ENCODE measurements at regions not wholly inside any gene's neighbourhood (a gene's known extent, or its start where the extent isn't known, plus 50 kb on each side); places are given as distances from the start of the nearest gene placed in this dataset.

DNA sequence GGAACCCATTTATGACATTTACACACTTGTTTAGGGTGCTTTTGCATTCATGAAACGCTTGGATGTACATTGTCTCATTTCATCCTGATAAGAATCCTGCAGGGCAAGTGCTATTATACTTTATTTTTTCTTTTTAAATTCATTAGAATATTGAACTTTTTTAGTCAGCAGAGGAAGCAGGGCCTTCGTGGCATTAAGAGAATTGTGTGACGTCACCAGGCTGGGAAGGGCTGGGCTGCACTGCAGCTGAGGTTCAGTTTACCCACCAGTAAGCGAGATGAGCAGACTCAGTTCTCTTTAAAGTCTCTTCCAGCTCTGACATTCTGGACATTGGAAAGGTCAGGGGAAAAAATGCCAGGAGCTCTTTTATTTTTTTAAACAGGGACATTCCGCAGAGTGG lies 159.0 kb downstream of the MRM1 start:
- no peak overlapping the region for H3K4me3 ChIP-seq (ENCODE audit: control insufficient read depth, low read depth, low read length)
- no peak for DNase-seq (ENCODE audit: low read depth)
- no peak for TF ChIP-seq CTCF (conservative IDR thresholded peaks at IDR 0.05; ENCODE audit: control insufficient read depth, insufficient read depth, low read depth, low read length)

DNA sequence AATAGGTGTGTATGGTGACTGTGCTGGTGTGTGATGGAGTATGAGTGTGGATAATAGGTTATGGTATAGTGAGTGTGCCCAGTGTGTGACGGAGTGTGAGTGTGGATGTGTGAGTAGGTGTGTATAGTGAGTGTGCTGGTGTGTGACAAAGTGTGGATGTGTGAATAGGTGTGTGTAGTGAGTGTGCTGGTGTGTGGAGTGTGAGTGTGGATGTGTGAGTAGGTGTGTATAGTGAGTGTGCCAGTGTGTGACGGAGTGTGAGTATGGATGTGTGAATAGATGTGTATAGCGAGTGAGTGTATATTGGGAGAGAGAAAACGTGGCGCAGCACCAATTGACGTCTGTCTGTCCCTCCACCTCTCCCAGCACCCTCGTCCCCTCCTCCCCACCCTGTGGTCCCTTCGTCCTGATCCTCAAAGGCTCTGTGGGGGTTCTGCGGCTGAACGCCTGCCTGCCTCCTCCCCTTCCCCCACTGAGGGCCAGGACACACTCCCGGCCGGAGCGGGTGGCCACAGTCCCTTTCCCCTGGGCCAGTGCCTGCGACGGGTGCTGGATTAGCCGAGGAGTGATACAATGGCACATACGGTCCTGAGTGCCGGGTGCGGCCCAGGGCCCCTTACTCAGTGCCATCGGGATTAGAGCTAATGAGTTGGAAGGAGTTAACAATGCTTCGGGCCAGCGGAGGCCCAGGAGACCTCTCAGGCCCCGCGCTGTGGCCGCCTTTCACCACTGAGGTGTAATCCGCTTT lies 160.0 kb downstream of the MRM1 start:
- no peak overlapping the region for H3K4me3 ChIP-seq (ENCODE audit: control insufficient read depth, low read depth, low read length)
- TF ChIP-seq CTCF (conservative IDR thresholded peaks at IDR 0.05; ENCODE audit: control insufficient read depth, insufficient read depth, low read depth, low read length) = no peak
- no peak for DNase-seq (ENCODE audit: low read depth)

GRCh38 chr17:36765436-36766043 lies 164.2 kb downstream of the MRM1 start:
- H3K4me3 ChIP-seq (ENCODE audit: control insufficient read depth, low read depth, low read length) = no peak overlapping the region
- no peak for DNase-seq (ENCODE audit: low read depth)
- no peak for TF ChIP-seq CTCF (conservative IDR thresholded peaks at IDR 0.05; ENCODE audit: control insufficient read depth, insufficient read depth, low read depth, low read length)

DNA sequence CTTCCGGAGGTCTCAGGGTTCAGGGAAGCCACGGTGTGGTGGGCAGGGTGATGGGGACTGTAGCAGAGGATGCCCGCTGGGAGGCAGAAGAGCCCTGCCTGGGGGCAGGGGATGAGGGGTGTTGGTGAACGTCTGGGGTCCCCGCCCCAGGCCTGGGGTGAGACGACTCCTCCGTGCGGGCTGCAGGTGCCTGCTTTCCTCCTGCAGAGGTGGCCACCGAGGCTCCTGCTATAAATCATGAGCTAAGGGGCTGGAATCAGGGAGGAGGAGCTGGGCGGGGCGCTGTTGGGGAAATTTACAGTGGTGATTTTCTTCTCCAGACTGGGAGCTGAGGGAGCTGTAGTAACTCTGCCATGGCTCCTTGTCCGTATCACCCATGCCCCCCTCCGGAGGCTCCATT lies 167.0 kb downstream of the MRM1 start:
- no peak overlapping the region for H3K4me3 ChIP-seq (ENCODE audit: control insufficient read depth, low read depth, low read length)
- TF ChIP-seq CTCF (conservative IDR thresholded peaks at IDR 0.05; ENCODE audit: control insufficient read depth, insufficient read depth, low read depth, low read length) = no peak
- no peak for DNase-seq (ENCODE audit: low read depth)

DNA sequence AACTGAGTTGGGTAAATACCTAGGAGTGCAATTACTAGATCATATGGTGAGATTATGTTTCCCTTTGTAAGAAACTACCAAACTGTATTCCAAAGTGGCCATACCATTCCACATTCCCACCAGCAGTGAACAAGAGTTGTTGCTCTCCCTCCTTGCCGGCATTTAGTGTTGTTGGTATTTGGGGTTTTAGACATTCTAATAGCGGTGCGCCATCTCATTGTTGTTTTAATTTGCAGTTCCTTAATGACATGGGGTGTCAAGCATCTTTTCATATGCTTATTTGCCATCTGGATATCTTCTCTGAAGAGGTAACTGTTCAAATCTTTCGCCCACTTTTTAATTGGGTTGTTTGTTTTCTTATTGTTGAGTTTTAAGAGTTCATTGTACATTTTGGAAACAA lies 164.2 kb upstream of the LHX1 start:
- no peak overlapping the region for H3K4me3 ChIP-seq (ENCODE audit: control insufficient read depth, low read depth, low read length)
- no peak for DNase-seq (ENCODE audit: low read depth)
- no peak for TF ChIP-seq CTCF (conservative IDR thresholded peaks at IDR 0.05; ENCODE audit: control insufficient read depth, insufficient read depth, low read depth, low read length)

DNA sequence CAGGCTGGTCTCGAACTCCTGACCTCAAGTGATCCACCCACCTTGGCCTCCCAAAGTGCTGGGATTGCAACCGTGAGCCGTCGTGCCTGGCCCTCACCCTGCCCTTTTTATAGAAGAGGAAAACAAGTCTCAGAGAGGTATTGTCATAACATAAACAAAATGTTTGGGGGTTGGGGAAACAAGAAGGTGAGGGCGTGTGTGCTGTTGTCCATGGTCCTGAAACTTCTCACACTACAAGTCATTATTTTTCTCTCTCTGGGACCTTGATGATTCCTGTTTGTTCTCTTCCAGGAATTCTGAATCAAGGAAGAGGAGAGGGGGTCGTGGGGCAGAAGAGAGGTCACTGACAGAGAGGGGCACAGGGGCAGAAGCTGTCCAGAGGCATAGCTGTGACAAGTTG lies 160.2 kb upstream of the LHX1 start:
- DNase-seq (ENCODE audit: low read depth) = peak; percentile 5
- no peak overlapping the region for H3K4me3 ChIP-seq (ENCODE audit: control insufficient read depth, low read depth, low read length)
- TF ChIP-seq CTCF (conservative IDR thresholded peaks at IDR 0.05; ENCODE audit: control insufficient read depth, insufficient read depth, low read depth, low read length) = no peak

Measured in fibroblast of mammary gland (primary cell).